Vagina (tissue), 2 donors: ENCODE measurements at regions not wholly inside any gene's neighbourhood (a gene's known extent, or its start where the extent isn't known, plus 50 kb on each side); places are given as distances from the start of the nearest gene placed in this dataset.
"Not testable (repeated sequence)": the region's sequence is repeated elsewhere in the genome, so short reads cannot be mapped to it uniquely, and the experiment has no call there.

Experiments
- DNase-seq, 2 donors: peaks; one replicate each; pipeline ENCODE4 v3.0.0-alpha.2; 2017; ENCODE audit errors: extremely low spot score in 2 of 2
- H3K27ac ChIP-seq: fragments of 200-600 bp; sonication (generic); one replicate; pipeline ENCODE4 v1.5.1; 2019
- H3K27me3 ChIP-seq: fragments of 200-600 bp; sonication (generic); one replicate; pipeline ENCODE4 v1.5.1; 2019
- H3K36me3 ChIP-seq, 2 donors: fragments of 200-600 bp; sonication (generic); one replicate each; pipeline ENCODE4 v1.5.1; 2017 to 2019
- H3K4me1 ChIP-seq: fragments of 200-600 bp; sonication (generic); one replicate; pipeline ENCODE4 v1.5.1; 2019
- H3K4me3 ChIP-seq, 2 donors: fragments of 200-600 bp; sonication (generic); 1 replicate in 1 of 2; 2 replicates in 1 of 2; pipeline ENCODE4 v1.5.1; 2016 to 2019
- H3K9me3 ChIP-seq: fragments of 200-600 bp; sonication (generic); one replicate; pipeline ENCODE4 v1.5.1; 2019
- POLR2A ChIP-seq, 2 donors: fragments of 450-650 bp; IDR thresholded peaks; one replicate each; pipeline ENCODE4 v1.6.1; 2017; ENCODE audit warnings: antibody characterized with exemption in 2 of 2, mild to moderate bottlenecking in 2 of 2, moderate library complexity in 2 of 2
- POLR2AphosphoS5 ChIP-seq, 2 donors: sonication (generic); formaldehyde crosslinking; IDR thresholded peaks; one replicate each; pipeline ENCODE4 v1.9.0; 2017; ENCODE audit warnings: antibody characterized with exemption in 2 of 2, mild to moderate bottlenecking in 2 of 2, low read depth in 1 of 2; ENCODE audit not compliant: insufficient read depth in 1 of 2
- intact Hi-C: fragments of 100-400 bp; cut with DNase I; formaldehyde crosslinking; loops from one replicate; pipeline ENCODE4 v1.15.1; 2023
- TF ChIP-seq, protein P1 (sequence below), 3 experiments: fragments of 450-650 bp in 2 of 3; fragments of 200-600 bp in 1 of 3; sonication (generic) in 1 of 3; IDR thresholded peaks; one replicate each; pipeline ENCODE4 v1.5.1; 2017 to 2019; ENCODE audit warnings: antibody characterized with exemption in 3 of 3, mild to moderate bottlenecking in 2 of 3, moderate library complexity in 2 of 3

DNA sequence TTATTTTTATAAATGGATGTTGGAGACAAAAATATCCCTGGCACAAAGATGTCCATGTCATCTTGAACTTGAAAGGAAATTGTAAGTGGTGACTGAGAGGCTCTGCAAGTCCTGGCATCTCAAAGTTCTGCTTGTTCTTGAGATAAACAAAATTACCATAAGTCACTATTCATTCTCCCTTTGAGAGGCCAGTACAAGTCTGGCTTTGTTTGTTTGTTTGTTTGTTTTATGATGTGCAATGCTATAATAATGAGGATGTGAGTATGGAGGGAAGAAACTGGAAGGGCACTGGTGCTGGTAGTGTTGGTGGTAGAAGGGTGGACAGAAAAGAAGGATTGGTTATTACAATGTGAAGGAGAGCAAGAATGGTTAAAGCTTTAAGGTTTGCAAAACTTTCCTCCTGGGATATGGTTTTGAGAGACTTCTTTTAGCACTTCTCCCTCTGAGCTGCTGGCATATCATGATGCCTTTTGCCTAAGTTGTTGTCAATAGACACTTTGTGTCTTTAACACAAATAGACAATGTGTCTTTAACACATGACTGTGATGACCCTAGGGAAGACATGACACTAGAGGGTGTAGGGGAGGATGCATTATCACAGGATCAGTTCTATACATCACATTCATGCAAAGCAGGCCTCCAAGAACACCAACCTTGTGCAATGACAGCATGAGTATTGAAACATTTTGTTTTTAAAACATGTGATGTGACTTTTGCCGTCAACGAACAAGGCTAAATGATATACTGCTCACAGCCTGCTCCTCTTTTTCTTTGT is 880.5 kb upstream of the GOT2 start:
- intact Hi-C loops = no loop called here
- no peaks in the 10 kb centered on the region for H3K27me3 ChIP-seq
- no peaks in the 10 kb centered on the region for H3K9me3 ChIP-seq
- H3K4me3 ChIP-seq = no peak overlapping the region
- no peak for DNase-seq
- no peaks in the 10 kb centered on the region for H3K4me1 ChIP-seq
- no peak overlapping the region for H3K27ac ChIP-seq
- H3K36me3 ChIP-seq = no peaks in the 10 kb centered on the region
- TF ChIP-seq, protein P1, sequence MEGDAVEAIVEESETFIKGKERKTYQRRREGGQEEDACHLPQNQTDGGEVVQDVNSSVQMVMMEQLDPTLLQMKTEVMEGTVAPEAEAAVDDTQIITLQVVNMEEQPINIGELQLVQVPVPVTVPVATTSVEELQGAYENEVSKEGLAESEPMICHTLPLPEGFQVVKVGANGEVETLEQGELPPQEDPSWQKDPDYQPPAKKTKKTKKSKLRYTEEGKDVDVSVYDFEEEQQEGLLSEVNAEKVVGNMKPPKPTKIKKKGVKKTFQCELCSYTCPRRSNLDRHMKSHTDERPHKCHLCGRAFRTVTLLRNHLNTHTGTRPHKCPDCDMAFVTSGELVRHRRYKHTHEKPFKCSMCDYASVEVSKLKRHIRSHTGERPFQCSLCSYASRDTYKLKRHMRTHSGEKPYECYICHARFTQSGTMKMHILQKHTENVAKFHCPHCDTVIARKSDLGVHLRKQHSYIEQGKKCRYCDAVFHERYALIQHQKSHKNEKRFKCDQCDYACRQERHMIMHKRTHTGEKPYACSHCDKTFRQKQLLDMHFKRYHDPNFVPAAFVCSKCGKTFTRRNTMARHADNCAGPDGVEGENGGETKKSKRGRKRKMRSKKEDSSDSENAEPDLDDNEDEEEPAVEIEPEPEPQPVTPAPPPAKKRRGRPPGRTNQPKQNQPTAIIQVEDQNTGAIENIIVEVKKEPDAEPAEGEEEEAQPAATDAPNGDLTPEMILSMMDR (IDR thresholded peaks at IDR 0.05) = no peak
- TF ChIP-seq POLR2A (IDR thresholded peaks at IDR 0.05) (no peak), POLR2AphosphoS5 (IDR thresholded peaks at IDR 0.05; ENCODE audit: insufficient read depth in 1 of 2, low read depth in 1 of 2) (no peak)

GRCh38 chr16:59612910-59613620 is 878.9 kb upstream of the GOT2 start:
- H3K27ac ChIP-seq, DNase-seq, H3K4me3 ChIP-seq, intact Hi-C loops, H3K36me3 ChIP-seq, H3K9me3 ChIP-seq, H3K27me3 ChIP-seq, H3K4me1 ChIP-seq: not testable (repeated sequence)

- intact Hi-C loops = no loop called here
- H3K27ac ChIP-seq = no peak overlapping the region
- TF ChIP-seq, protein P1 (IDR thresholded peaks at IDR 0.05) = no peak
- TF ChIP-seq POLR2AphosphoS5 (IDR thresholded peaks at IDR 0.05; ENCODE audit: insufficient read depth in 1 of 2, low read depth in 1 of 2) (no peak), POLR2A (IDR thresholded peaks at IDR 0.05) (no peak)
- no peaks in the 10 kb centered on the region for H3K27me3 ChIP-seq
- no peaks in the 10 kb centered on the region for H3K9me3 ChIP-seq
- no peaks in the 10 kb centered on the region for H3K4me1 ChIP-seq
- H3K4me3 ChIP-seq = no peak overlapping the region
- no peaks in the 10 kb centered on the region for H3K36me3 ChIP-seq
- DNase-seq = no peak
Measured at GRCh38 chr16:59612094-59612493, 878.0 kb upstream of the GOT2 start.

- H3K27me3 ChIP-seq = no peaks in the 10 kb centered on the region
- TF ChIP-seq, protein P1 (IDR thresholded peaks at IDR 0.05) = no peak
- no peak for TF ChIP-seq POLR2AphosphoS5 (IDR thresholded peaks at IDR 0.05; ENCODE audit: insufficient read depth in 1 of 2, low read depth in 1 of 2)
- no peak for TF ChIP-seq POLR2A (IDR thresholded peaks at IDR 0.05)
- H3K27ac ChIP-seq = no peak overlapping the region
- no peaks in the 10 kb centered on the region for H3K9me3 ChIP-seq
- DNase-seq = no peak
- intact Hi-C loops = no loop called here
- no peak overlapping the region for H3K4me3 ChIP-seq
- no peaks in the 10 kb centered on the region for H3K4me1 ChIP-seq
- H3K36me3 ChIP-seq = no peaks in the 10 kb centered on the region
Measured at GRCh38 chr16:59611556-59611955, 877.4 kb upstream of the GOT2 start.

DNA sequence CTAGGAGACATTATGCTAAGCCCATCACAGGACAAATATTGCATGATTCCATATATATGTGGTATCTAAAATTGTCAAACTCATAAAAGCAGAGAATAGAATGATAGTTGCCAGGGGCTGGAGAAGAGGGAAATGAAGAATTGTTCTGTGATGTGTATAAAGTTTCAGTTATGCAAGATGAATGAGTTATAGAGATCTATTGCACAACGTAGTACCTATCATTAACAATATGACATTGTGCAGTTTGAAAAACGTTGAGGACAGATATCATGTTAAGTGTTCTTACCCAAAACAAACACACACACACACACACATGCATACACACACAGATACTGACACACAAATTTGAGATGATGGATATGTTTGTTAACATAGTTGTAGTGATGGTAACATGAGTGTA is 871.6 kb upstream of the GOT2 start:
- H3K27ac ChIP-seq = no peak overlapping the region
- no peaks in the 10 kb centered on the region for H3K36me3 ChIP-seq
- no peaks in the 10 kb centered on the region for H3K4me1 ChIP-seq
- DNase-seq = no peak
- no peak overlapping the region for H3K4me3 ChIP-seq
- H3K27me3 ChIP-seq = no peaks in the 10 kb centered on the region
- H3K9me3 ChIP-seq = no peaks in the 10 kb centered on the region
- intact Hi-C loops = no loop called here
- no peak for TF ChIP-seq POLR2AphosphoS5 (IDR thresholded peaks at IDR 0.05; ENCODE audit: insufficient read depth in 1 of 2, low read depth in 1 of 2)
- no peak for TF ChIP-seq POLR2A (IDR thresholded peaks at IDR 0.05)
- TF ChIP-seq, protein P1 (IDR thresholded peaks at IDR 0.05) = no peak
